K562 (cell line): ENCODE measurements at regions not wholly inside any gene's neighbourhood (a gene's known extent, or its start where the extent isn't known, plus 50 kb on each side); places are given as distances from the start of the nearest gene placed in this dataset.

Experiments
- ATAC-seq: fragments of 200-7000 bp; cut with Tn5 transposase; 3 replicates; pipeline ENCODE4 v1.9.1; 2020; ENCODE audit warnings: moderate library complexity
- BruUV-seq: library from RNA; stranded (reverse); fragments of 400-500 nt; replicated peaks from 2 replicates; lab custom pipeline; 2021; lab: Mats Ljungman, UMichigan
- CTCF ChIA-PET: fragments of 300-600 bp; formaldehyde crosslinking; extraction: SDS; loops from one replicate; lab custom pipeline; 2021; ENCODE audit warnings: low intra/inter-chr PET ratio; lab: Yijun Ruan, JAX
- POLR2A ChIA-PET: fragments of 300-600, 350-650 bp; sonication (Branson Sonifier 250); formaldehyde crosslinking; extraction: SDS; loops from one replicate; lab custom pipeline; 2021; ENCODE audit warnings: antibody characterized with exemption, inconsistent platforms; lab: Yijun Ruan, JAX
- DNase-seq, 4 experiments: peaks; one replicate each; pipeline versions ENCODE4 v3.0.0 to v3.0.0-alpha.2; 2011 to 2018; ENCODE audit warnings: low spot score in 3 of 4, mixed read lengths in 3 of 4; ENCODE audit errors: extremely low read depth in 1 of 4
- FAIRE-seq: peaks from 2 replicates; lab custom pipeline; 2011; peaks lifted over from hg19 to GRCh38; lab: Jason Lieb, UNC
- H2AFZ ChIP-seq: 2 replicates; pipeline ENCODE4 v1.6.0; 2011; ENCODE audit warnings: low read depth, low read length, control low read depth, inconsistent platforms
- H3K27ac ChIP-seq: fragments of 200-600 bp; 3 replicates; pipeline ENCODE4 v1.8.0; 2011; ENCODE audit warnings: low read depth, mild to moderate bottlenecking, control low read depth, inconsistent platforms, low read length, moderate library complexity, mixed read lengths; ENCODE audit errors: extremely low read depth
- H3K27me3 ChIP-seq, 2 experiments: fragments of 300-600 bp in 1 of 2; 2 replicates in 1 of 2; 3 replicates in 1 of 2; pipeline versions ENCODE4 v1.6.0 to v1.8.0; 2011; ENCODE audit warnings: inconsistent platforms in 2 of 2, low read length in 2 of 2, mild to moderate bottlenecking in 1 of 2, mixed read lengths in 1 of 2, moderate library complexity in 1 of 2; ENCODE audit not compliant: control insufficient read depth in 2 of 2, insufficient read depth in 2 of 2
- H3K36me3 ChIP-seq: fragments of 300-600 bp; 3 replicates; pipeline ENCODE4 v1.8.0; 2011; ENCODE audit warnings: mild to moderate bottlenecking, low read length, inconsistent platforms; ENCODE audit not compliant: control insufficient read depth, insufficient read depth
- H3K4me1 ChIP-seq, 2 experiments: fragments of 200-600 bp in 1 of 2; replicated peaks in 1 of 2; 2 replicates in 1 of 2; 3 replicates in 1 of 2; pipeline versions ENCODE4 v1.5.1 to v1.8.0; 2011; ENCODE audit warnings: inconsistent platforms in 2 of 2, low read length in 2 of 2, mild to moderate bottlenecking in 1 of 2, mixed read lengths in 1 of 2, moderate library complexity in 1 of 2; ENCODE audit not compliant: control insufficient read depth in 2 of 2, insufficient read depth in 2 of 2
- H3K4me2 ChIP-seq: 2 replicates; pipeline ENCODE4 v1.6.1; 2011; ENCODE audit warnings: low read length, control low read depth, inconsistent platforms, mixed read lengths; ENCODE audit not compliant: insufficient read depth
- H3K4me3 ChIP-seq: fragments of 200-600 bp; sonication (generic), shearing (Covaris generic); 2 replicates; pipeline ENCODE4 v1.5.1; 2016; ENCODE audit warnings: control low read depth, inconsistent platforms
- H3K79me2 ChIP-seq: fragments of 200-600 bp; 3 replicates; pipeline ENCODE4 v1.8.0; 2011; ENCODE audit warnings: low read length, inconsistent platforms; ENCODE audit not compliant: control insufficient read depth, insufficient read depth
- H3K9ac ChIP-seq, 2 experiments: 2 replicates each; pipeline versions ENCODE4 v1.6.0 to v1.6.1; 2011; ENCODE audit warnings: low read depth in 2 of 2, low read length in 2 of 2, control low read depth in 1 of 2, inconsistent platforms in 1 of 2, mild to moderate bottlenecking in 1 of 2, mixed read lengths in 1 of 2; ENCODE audit not compliant: insufficient read depth in 1 of 2
- H3K9me1 ChIP-seq: one replicate; pipeline ENCODE4 v1.6.0; 2011; ENCODE audit warnings: inconsistent platforms, mild to moderate bottlenecking, low read length, moderate library complexity; ENCODE audit not compliant: control insufficient read depth, insufficient read depth
- H3K9me3 ChIP-seq: replicated peaks from 2 replicates; pipeline ENCODE4 v1.5.1; 2011; ENCODE audit warnings: low read depth, low read length, inconsistent platforms; ENCODE audit not compliant: control insufficient read depth, insufficient read depth
- H4K20me1 ChIP-seq: replicated peaks from 2 replicates; pipeline ENCODE4 v1.6.1; 2011; ENCODE audit warnings: low read length, inconsistent platforms, mixed read lengths; ENCODE audit not compliant: control insufficient read depth, insufficient read depth
- BRCA1 ChIP-seq, 2 experiments: fragments of 450-650 bp in 1 of 2; sonication (generic) in 1 of 2; formaldehyde crosslinking in 1 of 2; IDR thresholded peaks; 2 replicates each; pipeline versions ENCODE4 v1.5.0 to v1.6.1; 2017 to 2020; ENCODE audit warnings: mild to moderate bottlenecking in 1 of 2, missing genetic modification reagents in 1 of 2
- ETS1 ChIP-seq: conservative IDR thresholded peaks from 2 replicates; pipeline ENCODE4 v1.6.1; 2011; ENCODE audit warnings: low read depth, mild to moderate bottlenecking, low read length; ENCODE audit not compliant: control insufficient read depth
- EZH2 ChIP-seq: IDR thresholded peaks from 2 replicates; pipeline ENCODE4 v1.6.1; 2012; ENCODE audit warnings: low read depth, mild to moderate bottlenecking, inconsistent platforms, low read length, borderline replicate concordance
- FOXM1 ChIP-seq, 2 experiments: fragments of 450-650 bp in 1 of 2; sonication (generic) in 1 of 2; formaldehyde crosslinking in 1 of 2; IDR thresholded peaks; 2 replicates each; pipeline versions ENCODE4 v1.6.1 to v1.9.0; 2017 to 2022; ENCODE audit warnings: low read depth in 2 of 2, mild to moderate bottlenecking in 2 of 2, missing genetic modification reagents in 1 of 2, moderate library complexity in 1 of 2
- HEY1 ChIP-seq: fragments of 250-450 bp; sonication (Bioruptor Pico); IDR thresholded peaks from 2 replicates; pipeline ENCODE4 v1.5.0; 2020; ENCODE audit warnings: mild to moderate bottlenecking, moderate library complexity, borderline replicate concordance
- NFIX ChIP-seq: fragments of 250-450 bp; sonication (Bioruptor Pico); IDR thresholded peaks from 2 replicates; pipeline ENCODE4 v1.4.0; 2020; ENCODE audit warnings: low read depth, mild to moderate bottlenecking, moderate library complexity
- NR4A1 ChIP-seq, 2 experiments: fragments of 250-450 bp in 1 of 2; fragments of 450-650 bp in 1 of 2; sonication (Bioruptor Pico) in 1 of 2; IDR thresholded peaks; 2 replicates each; pipeline versions ENCODE4 v1.4.0 to v1.6.1; 2016 to 2020; ENCODE audit warnings: mild to moderate bottlenecking in 2 of 2, missing compliant biosample characterization in 1 of 2, missing genetic modification characterization in 1 of 2, moderate library complexity in 1 of 2
- PCBP2 ChIP-seq: fragments of 200-400 bp; formaldehyde crosslinking; IDR thresholded peaks from 2 replicates; pipeline ENCODE4 v1.6.1; 2018; ENCODE audit warnings: low read length, low read depth, mild to moderate bottlenecking, moderate library complexity; ENCODE audit not compliant: poor library complexity, severe bottlenecking
- RAD21 ChIP-seq, 2 experiments: fragments of 250-450 bp in 1 of 2; fragments of 450-650 bp in 1 of 2; sonication (Bioruptor Pico) in 1 of 2; formaldehyde crosslinking in 1 of 2; IDR thresholded peaks in 1 of 2; conservative IDR thresholded peaks in 1 of 2; 2 replicates each; pipeline versions ENCODE4 v1.4.0 to v1.8.0; 2020 to 2022; ENCODE audit warnings: mild to moderate bottlenecking in 2 of 2, moderate library complexity in 1 of 2
- SNRNP70 ChIP-seq: fragments of 200-400 bp; formaldehyde crosslinking; optimal IDR thresholded peaks from 2 replicates; pipeline ENCODE3; 2017; ENCODE audit warnings: low read depth, low read length
- ZNF41 ChIP-seq: fragments of 250-450 bp; sonication (Bioruptor Pico); conservative IDR thresholded peaks from 2 replicates; pipeline ENCODE4 v1.4.0; 2020; ENCODE audit warnings: mild to moderate bottlenecking
- WGBS: fragments of 100-300 bp; shearing (Covaris generic); methylation state at CpG from one replicate; pipeline ENCODE4 v1.1.6; 2016; ENCODE audit warnings: low coverage, mixed read lengths; ENCODE audit not compliant: insufficient coverage; ENCODE audit errors: missing lambda C conversion rate; 5-methylcytosine and 5-hydroxymethylcytosine counted together
- in situ Hi-C: fragments of 300-500 bp; cut with MboI; formaldehyde crosslinking; loops from 4 replicates; pipeline ENCODE4 v1.15.0; 2018; ENCODE audit warnings: inconsistent platforms, mixed read lengths
- intact Hi-C: fragments of 100-400 bp; cut with micrococcal nuclease; formaldehyde crosslinking; loops from 2 replicates; pipeline ENCODE4 v1.14.2; 2022
- TF ChIP-seq, protein P1 (sequence below): sonication (generic); formaldehyde crosslinking; IDR thresholded peaks from 2 replicates; pipeline ENCODE4 v1.8.0; 2022; ENCODE audit warnings: mild to moderate bottlenecking, missing genetic modification reagents
- TF ChIP-seq, protein P2 (sequence below): sonication (generic); formaldehyde crosslinking; IDR thresholded peaks from 2 replicates; pipeline ENCODE4 v1.8.1; 2023; ENCODE audit warnings: mild to moderate bottlenecking, missing genetic modification reagents
- TF ChIP-seq, protein P3 (sequence below): fragments of 250-450 bp; sonication (Bioruptor Pico); IDR thresholded peaks from 2 replicates; pipeline ENCODE4 v1.8.0; 2021; ENCODE audit warnings: moderate library complexity, mild to moderate bottlenecking, inconsistent platforms

- Histone ChIP-seq H3K4me1 (peaks cover 12 to 20% of the 10 kb centered on the region in 2 experiments; a peak in 3 of 5 replicates), H3K9me3 (no peaks in the 10 kb centered on the region)
- DNase-seq = no peak
- TF ChIP-seq, protein P1, sequence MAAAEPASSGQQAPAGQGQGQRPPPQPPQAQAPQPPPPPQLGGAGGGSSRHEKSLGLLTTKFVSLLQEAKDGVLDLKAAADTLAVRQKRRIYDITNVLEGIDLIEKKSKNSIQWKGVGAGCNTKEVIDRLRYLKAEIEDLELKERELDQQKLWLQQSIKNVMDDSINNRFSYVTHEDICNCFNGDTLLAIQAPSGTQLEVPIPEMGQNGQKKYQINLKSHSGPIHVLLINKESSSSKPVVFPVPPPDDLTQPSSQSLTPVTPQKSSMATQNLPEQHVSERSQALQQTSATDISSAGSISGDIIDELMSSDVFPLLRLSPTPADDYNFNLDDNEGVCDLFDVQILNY (CRISPR knock-in tag) = no peak
- no peak for TF ChIP-seq NR4A1 (CRISPR knock-in tag; IDR thresholded peaks at IDR 0.05)
- TF ChIP-seq NR4A1 (tag; IDR thresholded peaks at IDR 0.05) = no peak
- TF ChIP-seq EZH2 = no peak
- no peak for TF ChIP-seq SNRNP70
- TF ChIP-seq, protein P2, sequence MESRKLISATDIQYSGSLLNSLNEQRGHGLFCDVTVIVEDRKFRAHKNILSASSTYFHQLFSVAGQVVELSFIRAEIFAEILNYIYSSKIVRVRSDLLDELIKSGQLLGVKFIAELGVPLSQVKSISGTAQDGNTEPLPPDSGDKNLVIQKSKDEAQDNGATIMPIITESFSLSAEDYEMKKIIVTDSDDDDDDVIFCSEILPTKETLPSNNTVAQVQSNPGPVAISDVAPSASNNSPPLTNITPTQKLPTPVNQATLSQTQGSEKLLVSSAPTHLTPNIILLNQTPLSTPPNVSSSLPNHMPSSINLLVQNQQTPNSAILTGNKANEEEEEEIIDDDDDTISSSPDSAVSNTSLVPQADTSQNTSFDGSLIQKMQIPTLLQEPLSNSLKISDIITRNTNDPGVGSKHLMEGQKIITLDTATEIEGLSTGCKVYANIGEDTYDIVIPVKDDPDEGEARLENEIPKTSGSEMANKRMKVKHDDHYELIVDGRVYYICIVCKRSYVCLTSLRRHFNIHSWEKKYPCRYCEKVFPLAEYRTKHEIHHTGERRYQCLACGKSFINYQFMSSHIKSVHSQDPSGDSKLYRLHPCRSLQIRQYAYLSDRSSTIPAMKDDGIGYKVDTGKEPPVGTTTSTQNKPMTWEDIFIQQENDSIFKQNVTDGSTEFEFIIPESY (CRISPR knock-in tag) = no peak
- no peak for TF ChIP-seq ETS1
- TF ChIP-seq NFIX (CRISPR knock-in tag) = no peak
- no peak for TF ChIP-seq HEY1 (CRISPR knock-in tag)
- TF ChIP-seq PCBP2 = no peak
- TF ChIP-seq ZNF41 (CRISPR knock-in tag) = no peak
- TF ChIP-seq RAD21 (CRISPR knock-in tag; conservative IDR thresholded peaks at IDR 0.05 in 1 of 2, IDR thresholded peaks at IDR 0.05 in 1 of 2) = no peak
- no peak for TF ChIP-seq BRCA1 (IDR thresholded peaks at IDR 0.05)
- TF ChIP-seq BRCA1 (CRISPR knock-in tag; IDR thresholded peaks at IDR 0.05) = no peak
- TF ChIP-seq FOXM1 (IDR thresholded peaks at IDR 0.05; ENCODE audit: low read depth) = no peak
- TF ChIP-seq FOXM1 (CRISPR knock-in tag; IDR thresholded peaks at IDR 0.05; ENCODE audit: low read depth) = no peak
- TF ChIP-seq, protein P3, sequence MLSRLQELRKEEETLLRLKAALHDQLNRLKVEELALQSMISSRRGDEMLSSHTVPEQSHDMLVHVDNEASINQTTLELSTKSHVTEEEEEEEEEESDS (CRISPR knock-in tag) = no peak
- TF ChIP-seq, all 486 proteins: peak for 0
- intact Hi-C loops (no loop called here), in situ Hi-C loops (no loop called here)
- 42% methylated on average over 6 of the region's 6 CpGs for WGBS
- Histone ChIP-seq H3K27ac (no peak overlapping the region), H4K20me1 (no peaks in the 10 kb centered on the region), H3K9me1 (no peaks in the 10 kb centered on the region), H2AFZ (no peak overlapping the region), H3K9ac (no peak overlapping the region), H3K4me2 (no peak overlapping the region), H3K27me3 (no peaks in the 10 kb centered on the region), H3K4me3 (no peak overlapping the region), H3K36me3 (no peaks in the 10 kb centered on the region), H3K79me2 (no peaks in the 10 kb centered on the region)
- no peak for FAIRE-seq
- ATAC-seq = no peak
- BruUV-seq = no TSS peak
- ChIA-PET CTCF (no interaction called here), POLR2A (interaction anchor here (0.7 to 0.8 kb wide), 2 partner anchors 12 to 872 kb away, joined by 3 read pairs; no protein-coding TSS in a partner anchor)
Measured at GRCh38 chrX:40446921-40447320, 133.8 kb upstream of the ATP6AP2 start.
